ENCODE measurements at regions not wholly inside any gene's neighbourhood (a gene's known extent, or its start where the extent isn't known, plus 50 kb on each side); places are given as distances from the start of the nearest gene placed in this dataset.

GRCh38 chr6:105591053-105591452 lies 188.2 kb upstream of the PREP start:
- no peak for TF ChIP-seq POLR2A (IDR thresholded peaks at IDR 0.05; ENCODE audit: insufficient read depth in 1 of 2, low read depth in 2 of 2, low read length in 2 of 2)
- no peak for TF ChIP-seq ZNF101 (CRISPR knock-in tag; IDR thresholded peaks at IDR 0.05; ENCODE audit: borderline replicate concordance, low read depth)
- TF ChIP-seq ZNF230 (CRISPR knock-in tag; IDR thresholded peaks at IDR 0.05) = no peak
- no peak for TF ChIP-seq DNMT1 (CRISPR knock-in tag; IDR thresholded peaks at IDR 0.05)
- TF ChIP-seq ZNF292 (CRISPR knock-in tag; IDR thresholded peaks at IDR 0.05; ENCODE audit: borderline replicate concordance, low read depth) = no peak
- TF ChIP-seq RARA (CRISPR knock-in tag; IDR thresholded peaks at IDR 0.05) = no peak
- no peak for TF ChIP-seq ZNF282 (IDR thresholded peaks at IDR 0.05; ENCODE audit: partially characterized antibody)
- TF ChIP-seq CTCF (CRISPR knock-in tag; IDR thresholded peaks at IDR 0.05) = no peak
- TF ChIP-seq ZSCAN30 (CRISPR knock-in tag; IDR thresholded peaks at IDR 0.05) = no peak
- TF ChIP-seq ESRRA (CRISPR knock-in tag; IDR thresholded peaks at IDR 0.05; ENCODE audit: low read depth) = no peak
- TF ChIP-seq ZZZ3 (CRISPR knock-in tag; IDR thresholded peaks at IDR 0.05; ENCODE audit: borderline replicate concordance) = no peak
